GM19043 (cell line): ENCODE measurements at regions not wholly inside any gene's neighbourhood (a gene's known extent, or its start where the extent isn't known, plus 50 kb on each side); places are given as distances from the start of the nearest gene placed in this dataset.
"Not testable (repeated sequence)": the region's sequence is repeated elsewhere in the genome, so short reads cannot be mapped to it uniquely, and the experiment has no call there.

Experiments
- ATAC-seq: cut with Tn5 transposase; IDR thresholded peaks from one replicate; pipeline ENCODE4 v1.9.1; 2021; ENCODE audit warnings: low read depth; ENCODE audit not compliant: unreplicated experiment

- ATAC-seq: not testable (repeated sequence)
Measured at GRCh38 chr2:91422102-91422501, 2730.6 kb downstream of the RPIA start.

- not testable (repeated sequence) for ATAC-seq
Measured at GRCh38 chr2:91427148-91427547, 2735.7 kb downstream of the RPIA start.

- not testable (repeated sequence) for ATAC-seq
Measured at GRCh38 chr2:91441932-91442245, 2750.4 kb downstream of the RPIA start.

- ATAC-seq: no peak
Measured at GRCh38 chr2:91442246-91442905, 2750.9 kb downstream of the RPIA start.

- ATAC-seq: not testable (repeated sequence)
Measured at GRCh38 chr2:91442906-91443729, 2751.6 kb downstream of the RPIA start.

GRCh38 chr2:91443730-91444115 is 2752.2 kb downstream of the RPIA start:
- not testable (repeated sequence) for ATAC-seq

- ATAC-seq: not testable (repeated sequence)
Measured at GRCh38 chr2:91445705-91446104, 2754.2 kb downstream of the RPIA start.

GRCh38 chr2:91446489-91446888 is 2755.0 kb downstream of the RPIA start:
- ATAC-seq: not testable (repeated sequence)

- ATAC-seq: not testable (repeated sequence)
Measured at GRCh38 chr2:91446915-91447314, 2755.4 kb downstream of the RPIA start.

GRCh38 chr2:91447508-91447907 is 2756.0 kb downstream of the RPIA start:
- ATAC-seq: not testable (repeated sequence)

- ATAC-seq: not testable (repeated sequence)
Measured at GRCh38 chr2:91462292-91462691, 2770.8 kb downstream of the RPIA start.

- ATAC-seq: not testable (repeated sequence)
Measured at GRCh38 chr2:91463007-91463406, 2771.5 kb downstream of the RPIA start.

- not testable (repeated sequence) for ATAC-seq
Measured at GRCh38 chr2:91466780-91467363, 2775.4 kb downstream of the RPIA start.

- ATAC-seq: not testable (repeated sequence)
Measured at GRCh38 chr2:91476244-91476935, 2784.9 kb downstream of the RPIA start.

- not testable (repeated sequence) for ATAC-seq
Measured at GRCh38 chr2:91476936-91477246, 2785.4 kb downstream of the RPIA start.

- not testable (repeated sequence) for ATAC-seq
Measured at GRCh38 chr2:91477291-91477690, 2785.8 kb downstream of the RPIA start.

GRCh38 chr2:91477731-91478672 is 2786.5 kb downstream of the RPIA start:
- no peak for ATAC-seq

GRCh38 chr2:91478851-91479718 is 2787.6 kb downstream of the RPIA start:
- ATAC-seq: not testable (repeated sequence)

- not testable (repeated sequence) for ATAC-seq
Measured at GRCh38 chr2:91485226-91485625, 2793.8 kb downstream of the RPIA start.
